ENCODE measurements at regions not wholly inside any gene's neighbourhood (a gene's known extent, or its start where the extent isn't known, plus 50 kb on each side); places are given as distances from the start of the nearest gene placed in this dataset.
A peak's percentile ranks its signal among the peaks of the same experiment; 100 is the strongest.

GRCh38 chr7:131655447-131655846, 99.0 kb upstream of the PODXL start:
- H3K36me3 Mint-ChIP-seq (ENCODE audit: low read depth), result no peaks in the 10 kb centered on the region
- H3K4me1 Mint-ChIP-seq (ENCODE audit: low read depth), result no peaks in the 10 kb centered on the region
- DNase-seq, result no peak
- ChIA-PET CTCF (interaction anchor here (0.9 to 4.0 kb wide), 14 partner anchors 10 to 164 kb away, joined by 3 to 27 read pairs (median 4); no protein-coding TSS in a partner anchor), POLR2A (interaction anchor here (0.6 kb wide), 1 partner anchor 124 kb away, joined by 3 read pairs; no protein-coding TSS in a partner anchor)
- H3K27ac Mint-ChIP-seq, result no peak overlapping the region
- intact Hi-C loops (cut with micrococcal nuclease), result loop anchor here (2.0 to 10.0 kb wide), 2 partner anchors 111 to 147 kb away; no protein-coding TSS in a partner anchor
- no peaks in the 10 kb centered on the region for H3K9me3 Mint-ChIP-seq
- peaks cover 5% of the 10 kb centered on the region for H3K27me3 Mint-ChIP-seq
- ATAC-seq, result no peak
- TF ChIP-seq CTCF (IDR thresholded peaks at IDR 0.05), result no peak
- H3K4me3 Mint-ChIP-seq, result no peak overlapping the region

DNA sequence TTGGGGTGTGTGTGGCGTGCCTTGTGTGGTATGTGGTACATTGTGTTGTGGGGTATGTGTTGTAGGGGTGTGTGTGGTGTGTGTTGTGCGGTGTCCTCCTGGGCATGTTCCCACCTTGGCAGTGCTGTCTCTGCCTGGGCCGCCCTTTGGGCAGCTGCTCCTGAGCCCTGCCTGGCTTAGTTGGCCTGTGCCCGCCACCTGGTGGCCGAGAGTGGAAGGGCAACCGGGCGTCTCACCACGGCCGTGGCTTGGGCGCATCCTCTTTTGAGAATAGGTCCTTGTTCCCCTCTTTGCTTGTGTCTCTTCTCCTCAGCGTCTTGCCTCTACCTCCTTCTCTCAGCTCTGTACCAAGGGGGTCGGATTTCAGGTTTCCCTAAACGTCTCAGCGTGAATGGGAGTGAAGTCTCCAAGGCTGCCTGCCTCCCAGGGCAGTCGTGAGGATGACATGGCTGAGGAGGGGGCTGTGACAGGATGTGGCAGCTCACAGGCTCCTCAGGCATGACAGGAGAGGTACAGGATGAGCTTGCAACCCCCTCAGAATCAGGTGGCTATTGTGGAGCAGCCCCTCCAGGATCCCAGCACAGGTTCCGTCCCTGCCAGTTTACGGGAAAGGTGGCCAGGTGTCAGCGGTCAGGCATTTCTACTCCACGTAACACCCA, 98.4 kb upstream of the PODXL start:
- Mint-ChIP-seq H3K27me3 (peaks cover 5% of the 10 kb centered on the region), H3K4me3 (no peak overlapping the region), H3K4me1 (ENCODE audit: low read depth) (no peaks in the 10 kb centered on the region), H3K36me3 (ENCODE audit: low read depth) (no peaks in the 10 kb centered on the region), H3K9me3 (no peaks in the 10 kb centered on the region), H3K27ac (no peak overlapping the region)
- intact Hi-C loops (cut with micrococcal nuclease), result loop anchor here (2.0 to 10.0 kb wide), 2 partner anchors 110 to 146 kb away; no protein-coding TSS in a partner anchor
- ChIA-PET POLR2A (no interaction called here), CTCF (interaction anchor here (0.6 to 4.0 kb wide), 16 partner anchors 8 to 163 kb away, joined by 3 to 27 read pairs (median 4); no protein-coding TSS in a partner anchor)
- DNase-seq (peak; percentile 92), ATAC-seq (peak; percentile 99)
- TF ChIP-seq CTCF (IDR thresholded peaks at IDR 0.05), result peak; percentile 89

GRCh38 chr7:131654249-131654558, 97.8 kb upstream of the PODXL start:
- intact Hi-C loops (cut with micrococcal nuclease), result loop anchor here (2.0 to 10.0 kb wide), 2 partner anchors 109 to 145 kb away; no protein-coding TSS in a partner anchor
- POLR2A ChIA-PET, result no interaction called here
- no peak for ATAC-seq
- no peaks in the 10 kb centered on the region for H3K36me3 Mint-ChIP-seq (ENCODE audit: low read depth)
- CTCF ChIA-PET, result interaction anchor here (0.6 to 4.0 kb wide), 14 partner anchors 9 to 163 kb away, joined by 3 to 27 read pairs (median 4); no protein-coding TSS in a partner anchor
- no peaks in the 10 kb centered on the region for H3K9me3 Mint-ChIP-seq
- no peaks in the 10 kb centered on the region for H3K4me1 Mint-ChIP-seq (ENCODE audit: low read depth)
- peaks cover 5% of the 10 kb centered on the region for H3K27me3 Mint-ChIP-seq
- no peak for DNase-seq
- no peak for TF ChIP-seq CTCF (IDR thresholded peaks at IDR 0.05)
- H3K27ac Mint-ChIP-seq, result no peak overlapping the region
- no peak overlapping the region for H3K4me3 Mint-ChIP-seq

GRCh38 chr7:131653418-131654248, 97.2 kb upstream of the PODXL start:
- CTCF ChIA-PET, result interaction anchor here (1.2 to 4.0 kb wide), 4 partner anchors 9 to 145 kb away, joined by 4 to 27 read pairs (median 14); no protein-coding TSS in a partner anchor
- no peak for TF ChIP-seq CTCF (IDR thresholded peaks at IDR 0.05)
- H3K27me3 Mint-ChIP-seq, result peaks cover 5% of the 10 kb centered on the region
- H3K36me3 Mint-ChIP-seq (ENCODE audit: low read depth), result no peaks in the 10 kb centered on the region
- no peak for DNase-seq
- POLR2A ChIA-PET, result no interaction called here
- no peak overlapping the region for H3K4me3 Mint-ChIP-seq
- no peaks in the 10 kb centered on the region for H3K9me3 Mint-ChIP-seq
- H3K4me1 Mint-ChIP-seq (ENCODE audit: low read depth), result no peaks in the 10 kb centered on the region
- H3K27ac Mint-ChIP-seq, result no peak overlapping the region
- intact Hi-C loops (cut with micrococcal nuclease), result loop anchor here (2.0 to 10.0 kb wide), 2 partner anchors 109 to 145 kb away; no protein-coding TSS in a partner anchor
- no peak for ATAC-seq

Data from activated CD8-positive, alpha-beta T cell treated with anti-CD3 and anti-CD28 coated beads for 36 hours (primary cell).